ENCODE measurements at regions not wholly inside any gene's neighbourhood (a gene's known extent, or its start where the extent isn't known, plus 50 kb on each side); places are given as distances from the start of the nearest gene placed in this dataset.

GRCh38 chr10:63866075-63866746 is 345.0 kb downstream of the REEP3 start:
- DNase-seq, result peak; percentile 22

- DNase-seq, result no peak
These were observed 345.5 kb downstream of the REEP3 start for GRCh38 chr10:63866747-63867140.

- DNase-seq, result no peak
These were observed 357.2 kb downstream of the REEP3 start for GRCh38 chr10:63878428-63878827.

GRCh38 chr10:63883861-63884260 is 362.7 kb downstream of the REEP3 start:
- no peak for DNase-seq

GRCh38 chr10:63884426-63884825 is 363.2 kb downstream of the REEP3 start:
- DNase-seq, result no peak

GRCh38 chr10:63885156-63885555 is 364.0 kb downstream of the REEP3 start:
- no peak for DNase-seq

- no peak for DNase-seq
These were observed 365.3 kb downstream of the REEP3 start for GRCh38 chr10:63886281-63887022.

- no peak for DNase-seq
These were observed 365.9 kb downstream of the REEP3 start for GRCh38 chr10:63887023-63887589.

GRCh38 chr10:63887600-63888370 is 366.6 kb downstream of the REEP3 start:
- no peak for DNase-seq

GRCh38 chr10:63889803-63890202 is 368.6 kb downstream of the REEP3 start:
- DNase-seq, result no peak

GRCh38 chr10:63896992-63897391 is 375.8 kb downstream of the REEP3 start:
- DNase-seq, result no peak

- no peak for DNase-seq
These were observed 378.6 kb downstream of the REEP3 start for GRCh38 chr10:63899673-63900300.

GRCh38 chr10:63901228-63901627 is 380.0 kb downstream of the REEP3 start:
- DNase-seq, result no peak

GRCh38 chr10:63901881-63902280 is 380.7 kb downstream of the REEP3 start:
- no peak for DNase-seq

GRCh38 chr10:63910806-63911205 is 389.6 kb downstream of the REEP3 start:
- DNase-seq, result no peak

- no peak for DNase-seq
These were observed 394.0 kb downstream of the REEP3 start for GRCh38 chr10:63915240-63915639.

GRCh38 chr10:63917363-63917762 is 396.2 kb downstream of the REEP3 start:
- DNase-seq, result no peak

GRCh38 chr10:63919575-63920279 is 398.5 kb downstream of the REEP3 start:
- DNase-seq, result no peak

GRCh38 chr10:63920926-63921325 is 399.7 kb downstream of the REEP3 start:
- no peak for DNase-seq

GRCh38 chr10:63921908-63922467 is 400.8 kb downstream of the REEP3 start:
- DNase-seq, result no peak

- no peak for DNase-seq
These were observed 401.5 kb downstream of the REEP3 start for GRCh38 chr10:63922468-63923284.

All from activated T-cell treated with anti-CD3 and anti-CD28 coated beads for 4 hours (primary cell).